ENCODE measurements at regions not wholly inside any gene's neighbourhood (a gene's known extent, or its start where the extent isn't known, plus 50 kb on each side); places are given as distances from the start of the nearest gene placed in this dataset.

DNA sequence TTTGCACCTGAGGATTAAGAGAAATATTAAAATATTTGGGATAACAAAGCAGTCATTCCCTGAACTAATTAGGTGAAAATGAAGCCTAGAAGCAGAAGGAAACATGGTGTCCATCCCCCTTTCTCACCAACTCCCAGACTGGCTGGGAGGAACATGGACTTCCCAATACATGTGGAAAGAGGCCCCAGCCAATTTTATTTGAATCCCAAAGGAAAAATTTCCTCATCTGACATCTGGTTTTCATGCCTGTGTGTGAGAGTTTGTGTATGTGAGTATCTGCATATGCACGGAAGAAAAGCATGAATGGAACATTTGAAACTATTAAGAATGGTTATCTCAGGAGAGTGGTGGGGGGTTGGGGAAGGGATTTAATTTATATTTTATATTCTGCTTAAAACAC, 84.3 kb downstream of the COPS8 start:
- DNase-seq (ENCODE audit: low spot score): no peak

DNA sequence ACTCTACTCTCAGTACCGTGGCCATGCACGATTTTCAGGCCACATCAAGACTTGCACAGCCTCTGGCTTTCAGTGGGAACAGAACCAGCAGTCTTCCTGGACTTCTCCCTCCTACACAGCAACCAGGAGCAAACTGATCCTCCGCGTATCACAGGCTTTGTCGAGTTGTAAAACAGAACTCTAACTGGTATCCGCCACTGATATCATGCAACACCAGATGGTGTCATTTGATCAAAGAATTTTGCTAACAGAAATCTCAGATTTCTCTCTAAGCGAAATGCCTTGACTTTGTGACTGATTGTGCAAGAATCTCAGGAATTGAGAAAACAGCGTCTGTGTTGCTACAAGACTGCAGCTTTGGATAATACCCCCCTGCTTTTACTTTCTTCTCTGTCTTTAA, 85.7 kb downstream of the COPS8 start:
- DNase-seq (ENCODE audit: low spot score): no peak

- DNase-seq (ENCODE audit: low spot score): no peak
Observed at GRCh38 chr2:237171881-237172280, 86.2 kb downstream of the COPS8 start.

- DNase-seq (ENCODE audit: low spot score): no peak
Observed at GRCh38 chr2:237177052-237177451, 91.4 kb downstream of the COPS8 start.

DNA sequence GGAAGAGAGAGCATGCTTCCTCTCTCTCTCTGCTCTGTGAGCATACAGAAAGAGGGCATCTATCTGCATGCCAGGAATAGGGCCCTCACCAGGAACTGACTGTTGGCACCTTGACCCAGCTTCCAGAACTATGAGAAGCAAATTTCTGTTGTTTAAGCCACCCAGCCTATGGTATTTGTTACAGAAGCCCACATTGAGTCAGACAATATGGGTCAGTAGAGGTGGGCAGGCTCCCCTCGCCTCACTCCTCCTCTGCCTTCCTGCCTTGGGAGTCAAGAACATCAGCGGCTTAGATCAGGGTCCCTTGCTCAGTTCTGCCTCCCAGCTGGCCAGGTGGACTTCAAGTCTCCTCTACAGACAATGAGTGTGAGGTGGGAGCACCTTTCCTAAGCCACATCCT, 92.3 kb downstream of the COPS8 start:
- no peak for DNase-seq (ENCODE audit: low spot score)

GRCh38 chr2:237178396-237178795, 92.7 kb downstream of the COPS8 start:
- DNase-seq (ENCODE audit: low spot score): no peak

GRCh38 chr2:237179161-237179560, 93.5 kb downstream of the COPS8 start:
- DNase-seq (ENCODE audit: low spot score): no peak

GRCh38 chr2:237180187-237180586, 94.5 kb downstream of the COPS8 start:
- DNase-seq (ENCODE audit: low spot score): no peak

GRCh38 chr2:237180987-237181386, 95.3 kb downstream of the COPS8 start:
- no peak for DNase-seq (ENCODE audit: low spot score)

DNA sequence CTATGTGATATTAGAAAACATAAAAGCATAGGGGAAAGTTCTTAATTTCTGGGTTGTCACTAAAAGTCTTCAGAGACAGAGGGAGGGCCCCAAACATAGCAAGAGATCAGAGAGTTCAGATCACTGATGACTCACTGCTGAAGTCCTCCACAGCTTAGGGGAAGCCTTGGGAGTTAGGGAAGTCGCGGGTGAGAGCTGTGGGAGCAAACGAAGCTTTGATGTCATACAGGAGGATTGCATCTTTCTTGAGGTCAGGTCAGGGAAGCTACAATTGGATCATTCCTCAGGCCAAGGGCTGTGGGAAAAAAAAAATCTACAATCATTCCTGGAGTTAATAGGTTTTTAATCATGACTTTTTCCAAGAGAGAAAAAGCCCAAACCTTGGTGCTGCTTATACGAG, 96.2 kb downstream of the COPS8 start:
- no peak for DNase-seq (ENCODE audit: low spot score)

- DNase-seq (ENCODE audit: low spot score): no peak
Observed at GRCh38 chr2:237182422-237183123, 96.9 kb downstream of the COPS8 start.

DNA sequence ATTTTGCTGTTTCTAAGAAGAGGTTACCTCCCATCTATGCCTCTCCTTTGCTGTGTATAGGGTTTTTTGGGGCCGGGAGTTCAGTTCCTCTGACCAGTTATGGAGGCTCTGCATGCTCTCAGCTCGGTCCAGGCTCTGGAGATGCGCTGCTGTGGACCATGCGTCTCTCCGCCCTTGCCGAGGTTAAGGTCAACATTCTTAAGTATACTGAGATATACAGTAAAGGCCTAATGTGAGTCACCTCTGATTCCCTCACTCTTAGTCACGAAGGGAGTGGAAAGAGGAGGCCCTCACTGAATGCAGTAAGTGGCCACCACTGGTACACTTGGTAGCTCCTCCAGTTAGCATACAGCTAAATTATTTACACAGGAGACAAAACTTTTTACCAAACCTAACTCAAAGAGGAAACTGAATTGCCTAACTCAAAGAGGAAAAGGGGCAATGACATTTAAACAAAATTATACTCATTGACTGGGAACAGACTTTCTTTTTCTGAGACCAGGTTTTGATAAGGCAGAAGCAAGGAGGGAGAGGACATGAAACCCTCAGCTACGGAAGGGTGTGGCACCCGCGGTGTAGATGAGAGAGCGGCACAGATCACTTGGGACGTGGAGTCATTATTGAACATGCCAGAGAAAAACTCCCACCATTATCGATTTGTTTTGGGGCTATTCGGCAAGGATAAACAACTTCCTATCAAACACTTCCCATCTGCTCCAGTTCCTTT, 98.7 kb downstream of the COPS8 start:
- DNase-seq (ENCODE audit: low spot score): no peak

GRCh38 chr2:237184919-237185552, 99.3 kb downstream of the COPS8 start:
- no peak for DNase-seq (ENCODE audit: low spot score)

DNA sequence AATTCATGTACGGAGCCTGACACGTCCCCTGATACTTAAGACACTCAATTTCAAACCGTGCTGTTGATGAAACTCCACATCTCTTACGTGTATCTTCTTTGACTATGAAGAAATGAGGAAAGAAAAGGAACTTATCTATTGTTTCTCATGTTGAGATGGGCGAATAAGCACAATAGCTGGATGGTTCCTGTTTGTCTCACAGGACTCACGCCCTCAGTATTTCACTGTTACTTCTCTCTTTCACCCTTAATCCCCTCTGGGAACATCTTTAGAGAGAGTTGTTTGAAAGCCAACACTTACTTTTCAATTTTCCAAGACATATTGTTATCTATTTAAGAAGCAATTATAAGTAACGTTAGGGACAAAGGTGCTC, 99.8 kb downstream of the COPS8 start:
- no peak for DNase-seq (ENCODE audit: low spot score)

DNA sequence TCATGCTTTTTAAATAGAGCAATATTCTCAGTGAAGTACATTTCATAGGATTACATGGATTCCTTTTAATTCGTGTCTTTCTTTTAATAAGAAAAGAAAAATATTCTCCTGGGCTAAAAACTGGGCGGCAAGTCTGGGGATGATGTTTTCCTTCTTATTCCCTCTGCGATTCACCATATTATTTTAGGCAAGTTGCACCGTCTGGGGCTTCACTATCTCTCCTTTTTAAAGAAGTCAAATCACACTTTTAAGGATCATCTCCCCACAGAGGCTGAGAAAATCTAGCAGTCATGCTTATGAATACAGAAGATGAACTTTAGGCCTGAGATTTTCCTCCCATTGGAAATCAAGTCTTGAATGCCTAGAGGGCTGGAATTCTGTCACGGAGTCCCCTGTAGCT, 104.1 kb downstream of the COPS8 start:
- DNase-seq (ENCODE audit: low spot score): no peak

DNA sequence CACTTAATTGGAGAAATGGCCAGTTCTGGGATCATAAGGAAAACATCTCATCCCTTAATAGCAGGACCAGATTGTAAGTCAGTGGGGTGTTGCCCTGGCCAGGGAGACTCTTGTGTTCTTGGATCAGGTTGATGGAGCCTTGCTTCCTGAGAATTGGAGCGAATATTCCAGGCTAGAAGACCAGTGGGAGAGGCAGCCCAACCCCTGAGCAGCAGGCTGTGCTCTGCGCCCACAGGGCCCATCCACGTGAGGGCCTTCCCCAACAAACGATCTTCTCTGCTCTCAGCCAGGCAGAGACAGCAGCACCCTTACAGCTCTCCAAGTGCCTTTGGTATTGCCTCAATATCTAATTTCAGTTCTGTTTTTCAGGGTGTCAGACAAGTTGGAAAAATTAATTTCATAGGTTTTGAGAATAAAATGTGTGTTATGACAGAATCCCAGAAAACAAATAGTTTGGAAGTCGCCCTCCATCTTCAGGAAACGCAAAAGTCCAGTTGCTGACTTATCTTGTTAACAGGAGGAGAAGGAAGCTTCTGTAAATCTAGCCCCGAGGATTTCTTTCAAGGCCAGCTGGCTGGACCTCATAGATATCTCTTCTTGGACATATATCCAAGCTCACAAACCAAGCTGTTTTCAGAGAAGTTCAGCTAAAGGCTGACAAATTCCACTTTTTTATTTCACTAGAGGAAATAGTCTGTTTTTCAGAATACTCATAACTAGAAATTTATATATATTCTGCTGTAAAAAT, 105.5 kb downstream of the COPS8 start:
- peak; percentile 17 for DNase-seq (ENCODE audit: low spot score)

DNA sequence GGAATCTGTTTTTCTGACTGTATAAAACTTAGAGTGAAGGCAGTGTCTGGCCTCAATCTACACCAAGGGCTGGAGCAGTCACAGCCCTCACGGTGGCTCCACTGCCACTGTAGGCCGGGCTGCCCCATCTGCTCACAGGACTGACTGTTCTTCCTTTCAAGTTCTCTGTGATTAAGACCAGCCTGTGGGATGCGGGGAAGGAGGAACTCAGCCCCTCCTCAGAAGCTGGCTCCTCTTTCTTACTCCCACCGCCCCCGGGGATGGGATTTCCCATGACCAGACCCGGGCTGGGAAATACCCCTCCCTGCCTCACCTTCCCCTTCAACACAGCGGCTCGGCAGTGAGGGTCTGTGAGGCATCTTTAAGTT, 106.0 kb downstream of the COPS8 start:
- no peak for DNase-seq (ENCODE audit: low spot score)

- no peak for DNase-seq (ENCODE audit: low spot score)
Observed at GRCh38 chr2:237192881-237193280, 107.2 kb downstream of the COPS8 start.

GRCh38 chr2:237193436-237193835, 107.7 kb downstream of the COPS8 start:
- DNase-seq (ENCODE audit: low spot score): no peak

- DNase-seq (ENCODE audit: low spot score): no peak
Observed at GRCh38 chr2:237194081-237194480, 108.4 kb downstream of the COPS8 start.

- no peak for DNase-seq (ENCODE audit: low spot score)
Observed at GRCh38 chr2:237194906-237195305, 109.2 kb downstream of the COPS8 start.

DNA sequence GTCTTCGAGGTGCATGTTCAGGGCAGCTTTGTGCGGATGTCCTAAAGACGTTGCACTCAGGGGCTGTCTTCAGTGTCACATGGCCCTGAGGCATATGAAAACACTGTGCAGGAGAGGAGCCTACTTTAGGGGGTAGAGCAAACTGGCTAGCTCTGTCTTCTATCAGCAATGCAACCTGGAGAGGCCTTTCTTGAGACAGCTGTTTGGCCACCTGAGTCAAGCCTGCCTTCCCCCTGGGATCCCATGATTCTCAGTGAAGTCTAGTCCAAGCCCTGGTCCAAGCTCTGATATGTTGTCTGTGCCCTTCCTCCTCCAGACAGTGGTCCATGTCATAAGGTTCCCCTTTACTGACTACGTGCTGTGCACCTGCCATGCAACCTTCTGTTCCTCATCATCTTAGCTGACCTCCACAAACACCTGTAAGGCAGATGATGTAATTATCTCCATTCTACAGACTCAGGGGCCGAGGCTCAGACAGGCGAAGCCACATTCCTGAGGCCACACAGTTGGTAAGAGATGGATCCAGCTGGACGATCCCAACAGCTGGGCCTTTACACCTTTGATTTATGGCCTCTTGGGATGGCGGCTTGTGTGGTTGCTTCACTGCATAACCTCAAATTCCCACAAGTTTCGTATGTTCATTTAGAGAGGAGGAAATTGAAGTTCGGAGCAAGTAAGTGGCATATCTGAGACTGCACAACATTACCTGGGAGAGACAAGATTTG, 109.9 kb downstream of the COPS8 start:
- DNase-seq (ENCODE audit: low spot score): no peak
